ENCODE measurements at regions not wholly inside any gene's neighbourhood (a gene's known extent, or its start where the extent isn't known, plus 50 kb on each side); places are given as distances from the start of the nearest gene placed in this dataset.

GRCh38 chr6:97630604-97631003 is 347.6 kb upstream of the MMS22L start:
- H4K8ac ChIP-seq (ENCODE audit: extremely low read depth, insufficient read depth, low read length) = no peak overlapping the region
- FAIRE-seq (no peak), DNase-seq (ENCODE audit: low read depth in 1 of 2, low spot score in 2 of 2) (no peak)
- H3K9me3 ChIP-seq (ENCODE audit: insufficient read depth in 2 of 2, low read depth in 1 of 2, low read length in 1 of 2) = no peaks in the 10 kb centered on the region
- H3K79me1 ChIP-seq (ENCODE audit: low read depth, low read length) = no peaks in the 10 kb centered on the region
- H3K23ac ChIP-seq (ENCODE audit: insufficient read length) = no peak overlapping the region
- H2BK120ac ChIP-seq (replicated peaks; ENCODE audit: low read depth, low read length) = no peak overlapping the region
- H2AFZ ChIP-seq (ENCODE audit: low read length) = no peak overlapping the region
- H2AK5ac ChIP-seq (ENCODE audit: low read depth, low read length) = no peak overlapping the region
- no peak overlapping the region for H4K5ac ChIP-seq (ENCODE audit: insufficient read length, low read depth, low read length)
- POLR2A ChIA-PET (ENCODE audit: partially characterized antibody) = no interaction called here
- no peaks in the 10 kb centered on the region for H3K4me1 ChIP-seq (replicated peaks in 1 of 4; ENCODE audit: control insufficient read depth in 3 of 4, insufficient read depth in 4 of 4, low read length in 3 of 4)
- no peak overlapping the region for H2BK15ac ChIP-seq (ENCODE audit: low read length)
- no peak overlapping the region for H3K14ac ChIP-seq (ENCODE audit: insufficient read length)
- no peaks in the 10 kb centered on the region for H4K20me1 ChIP-seq (replicated peaks in 1 of 2; ENCODE audit: control insufficient read depth in 1 of 2, insufficient read depth in 2 of 2, low read length in 2 of 2)
- no peaks in the 10 kb centered on the region for H3K36me3 ChIP-seq (ENCODE audit: control insufficient read depth in 2 of 4, insufficient read depth in 4 of 4, low read length in 3 of 4)
- H3K4me3 ChIP-seq (ENCODE audit: extremely low read depth in 1 of 4, insufficient read depth in 2 of 4, low read depth in 3 of 4, low read length in 4 of 4) = no peak overlapping the region
- H2BK5ac ChIP-seq (ENCODE audit: low read depth, low read length) = no peak overlapping the region
- no peaks in the 10 kb centered on the region for H3K27me3 ChIP-seq (replicated peaks in 1 of 4; ENCODE audit: control insufficient read depth in 3 of 4, extremely low read depth in 1 of 4, insufficient read depth in 3 of 4, low read length in 3 of 4)
- H3K79me2 ChIP-seq (ENCODE audit: control insufficient read depth in 1 of 2, insufficient read depth in 2 of 2, low read length in 2 of 2) = no peaks in the 10 kb centered on the region
- H3K4me2 ChIP-seq (ENCODE audit: insufficient read depth in 1 of 2, low read depth in 2 of 2, low read length in 2 of 2) = no peak overlapping the region
- no peak overlapping the region for H2BK12ac ChIP-seq (ENCODE audit: low read depth, low read length)
- WGBS, 2 experiments (ENCODE audit: extremely low coverage in 1 of 2, insufficient coverage in 1 of 2, insufficient read length in 1 of 2, insufficient replicate concordance in 2 of 2, low coverage in 1 of 2, low lambda C conversion rate in 2 of 2, missing lambda C conversion rate in 1 of 2) = 81% methylated on average over 1 of the region's 1 CpG; no CpG with 5 or more reads in 1 of the 2 experiments
- no peak overlapping the region for H2BK20ac ChIP-seq (ENCODE audit: low read length)
- no peaks in the 10 kb centered on the region for H3K23me2 ChIP-seq (ENCODE audit: low read depth, low read length)
- no peak overlapping the region for H3K9ac ChIP-seq (replicated peaks in 1 of 4; ENCODE audit: extremely low read depth in 1 of 4, low read depth in 3 of 4, low read length in 3 of 4)
- H3K4ac ChIP-seq (replicated peaks; ENCODE audit: insufficient read length, low read depth, low read length) = no peak overlapping the region
- H3K56ac ChIP-seq (replicated peaks; ENCODE audit: insufficient read length, low read depth, low read length) = no peak overlapping the region
- CTCF ChIA-PET (ENCODE audit: partially characterized antibody) = interaction anchor here (0.6 kb wide), 1 partner anchor 1007 kb away, joined by 3 read pairs; no protein-coding TSS in a partner anchor
- H3K18ac ChIP-seq (ENCODE audit: extremely low read depth, low read length) = no peak overlapping the region
- H4K91ac ChIP-seq (replicated peaks; ENCODE audit: insufficient read length, low read length) = no peak overlapping the region
- no peak overlapping the region for H3K27ac ChIP-seq (ENCODE audit: low read depth, low read length)
- TF ChIP-seq KDM4A (IDR thresholded peaks at IDR 0.05; ENCODE audit: low read depth, low read length, severe bottlenecking) (no peak), TAF7 (optimal IDR thresholded peaks at IDR 0.05; ENCODE audit: borderline replicate concordance, low read depth, low read length) (no peak), RBBP5 (IDR thresholded peaks at IDR 0.05; ENCODE audit: borderline replicate concordance, low read depth, low read length) (no peak), EGR1 (IDR thresholded peaks at IDR 0.05; ENCODE audit: borderline replicate concordance, low read depth, low read length) (no peak), CEBPB (IDR thresholded peaks at IDR 0.05; ENCODE audit: low read depth, low read length) (no peak), FOSL1 (IDR thresholded peaks at IDR 0.05; ENCODE audit: insufficient read depth, low read depth, low read length) (no peak), NRF1 (IDR thresholded peaks at IDR 0.05; ENCODE audit: low read depth, low read length) (no peak), CTBP2 (IDR thresholded peaks at IDR 0.05; ENCODE audit: borderline replicate concordance, insufficient read depth, insufficient read length, low read length) (no peak), POU5F1 (IDR thresholded peaks at IDR 0.05; ENCODE audit: low read depth, low read length) (no peak), SP2 (IDR thresholded peaks at IDR 0.05; ENCODE audit: low read length) (no peak), YY1 (IDR thresholded peaks at IDR 0.05; ENCODE audit: low read depth, low read length) (no peak), GTF2F1 (IDR thresholded peaks at IDR 0.05; ENCODE audit: borderline replicate concordance, low read depth, low read length) (no peak), KDM5A (IDR thresholded peaks at IDR 0.05; ENCODE audit: low read length) (no peak), SIX5 (IDR thresholded peaks at IDR 0.05; ENCODE audit: low read depth, low read length) (no peak), POLR2A (IDR thresholded peaks at IDR 0.05; ENCODE audit: control extremely low read depth in 1 of 2, low read depth in 2 of 2, low read length in 2 of 2) (no peak), BACH1 (IDR thresholded peaks at IDR 0.05; ENCODE audit: low read length) (no peak)
- TF ChIP-seq, protein P1, sequence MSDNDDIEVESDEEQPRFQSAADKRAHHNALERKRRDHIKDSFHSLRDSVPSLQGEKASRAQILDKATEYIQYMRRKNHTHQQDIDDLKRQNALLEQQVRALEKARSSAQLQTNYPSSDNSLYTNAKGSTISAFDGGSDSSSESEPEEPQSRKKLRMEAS (IDR thresholded peaks at IDR 0.05) = no peak
